Central memory CD4-positive, alpha-beta T cell (primary cell): ENCODE measurements at regions not wholly inside any gene's neighbourhood (a gene's known extent, or its start where the extent isn't known, plus 50 kb on each side); places are given as distances from the start of the nearest gene placed in this dataset.

Experiments
- DNase-seq: peaks from one replicate; pipeline ENCODE4 v3.0.0; 2022

GRCh38 chr20:48292806-48293205 is 507.5 kb upstream of the SULF2 start:
- DNase-seq: no peak

GRCh38 chr20:48291896-48292295 is 506.6 kb upstream of the SULF2 start:
- DNase-seq: no peak

GRCh38 chr20:48288930-48289507 is 503.7 kb upstream of the SULF2 start:
- no peak for DNase-seq

- DNase-seq: no peak
Measured at GRCh38 chr20:48287552-48288170, 502.4 kb upstream of the SULF2 start.

- DNase-seq: no peak
Measured at GRCh38 chr20:48287021-48287494, 501.8 kb upstream of the SULF2 start.

- DNase-seq: no peak
Measured at GRCh38 chr20:48286601-48287000, 501.3 kb upstream of the SULF2 start.

GRCh38 chr20:48285656-48286055 is 500.4 kb upstream of the SULF2 start:
- DNase-seq: no peak

- no peak for DNase-seq
Measured at GRCh38 chr20:48284837-48285236, 499.6 kb upstream of the SULF2 start.

GRCh38 chr20:48284315-48284714 is 499.0 kb upstream of the SULF2 start:
- no peak for DNase-seq

GRCh38 chr20:48283470-48284110 is 498.3 kb upstream of the SULF2 start:
- no peak for DNase-seq

- DNase-seq: no peak
Measured at GRCh38 chr20:48282591-48283228, 497.4 kb upstream of the SULF2 start.

- DNase-seq: no peak
Measured at GRCh38 chr20:48281501-48281900, 496.2 kb upstream of the SULF2 start.

- DNase-seq: no peak
Measured at GRCh38 chr20:48278961-48279481, 493.7 kb upstream of the SULF2 start.

- DNase-seq: no peak
Measured at GRCh38 chr20:48277266-48277665, 492.0 kb upstream of the SULF2 start.

GRCh38 chr20:48276021-48276342 is 490.7 kb upstream of the SULF2 start:
- no peak for DNase-seq

- no peak for DNase-seq
Measured at GRCh38 chr20:48275286-48276020, 490.2 kb upstream of the SULF2 start.

GRCh38 chr20:48273843-48274242 is 488.6 kb upstream of the SULF2 start:
- no peak for DNase-seq

GRCh38 chr20:48270885-48271284 is 485.6 kb upstream of the SULF2 start:
- no peak for DNase-seq

- no peak for DNase-seq
Measured at GRCh38 chr20:48267860-48268633, 482.8 kb upstream of the SULF2 start.

- DNase-seq: no peak
Measured at GRCh38 chr20:48266571-48266970, 481.3 kb upstream of the SULF2 start.

GRCh38 chr20:48265791-48266190 is 480.5 kb upstream of the SULF2 start:
- no peak for DNase-seq

GRCh38 chr20:48262955-48263354 is 477.7 kb upstream of the SULF2 start:
- no peak for DNase-seq
